ENCODE measurements at regions not wholly inside any gene's neighbourhood (a gene's known extent, or its start where the extent isn't known, plus 50 kb on each side); places are given as distances from the start of the nearest gene placed in this dataset.

DNA sequence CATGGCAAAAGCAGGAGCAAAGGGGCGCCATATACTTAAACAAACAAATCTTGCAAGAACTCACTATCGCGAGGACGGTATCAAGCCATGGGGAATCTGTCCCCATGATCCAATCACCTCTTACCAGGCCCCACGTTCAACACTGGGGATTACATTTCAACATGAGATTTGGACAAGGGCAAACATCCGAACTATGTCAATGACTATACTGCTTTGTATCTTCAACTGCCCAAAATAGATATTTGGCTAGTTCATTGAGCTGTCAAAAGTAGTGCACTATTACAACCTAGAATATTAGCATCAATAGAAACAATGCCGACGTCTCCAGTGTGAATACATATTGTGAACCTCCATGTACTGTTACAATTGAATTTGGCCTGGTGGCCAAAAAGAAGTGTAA is 760.4 kb downstream of the MCTP2 start:
- TF ChIP-seq, protein P1, sequence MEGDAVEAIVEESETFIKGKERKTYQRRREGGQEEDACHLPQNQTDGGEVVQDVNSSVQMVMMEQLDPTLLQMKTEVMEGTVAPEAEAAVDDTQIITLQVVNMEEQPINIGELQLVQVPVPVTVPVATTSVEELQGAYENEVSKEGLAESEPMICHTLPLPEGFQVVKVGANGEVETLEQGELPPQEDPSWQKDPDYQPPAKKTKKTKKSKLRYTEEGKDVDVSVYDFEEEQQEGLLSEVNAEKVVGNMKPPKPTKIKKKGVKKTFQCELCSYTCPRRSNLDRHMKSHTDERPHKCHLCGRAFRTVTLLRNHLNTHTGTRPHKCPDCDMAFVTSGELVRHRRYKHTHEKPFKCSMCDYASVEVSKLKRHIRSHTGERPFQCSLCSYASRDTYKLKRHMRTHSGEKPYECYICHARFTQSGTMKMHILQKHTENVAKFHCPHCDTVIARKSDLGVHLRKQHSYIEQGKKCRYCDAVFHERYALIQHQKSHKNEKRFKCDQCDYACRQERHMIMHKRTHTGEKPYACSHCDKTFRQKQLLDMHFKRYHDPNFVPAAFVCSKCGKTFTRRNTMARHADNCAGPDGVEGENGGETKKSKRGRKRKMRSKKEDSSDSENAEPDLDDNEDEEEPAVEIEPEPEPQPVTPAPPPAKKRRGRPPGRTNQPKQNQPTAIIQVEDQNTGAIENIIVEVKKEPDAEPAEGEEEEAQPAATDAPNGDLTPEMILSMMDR (IDR thresholded peaks at IDR 0.05), result no peak
- no peak for TF ChIP-seq POLR2A (IDR thresholded peaks at IDR 0.05)
- TF ChIP-seq POLR2AphosphoS5 (IDR thresholded peaks at IDR 0.05), result no peak
- TF ChIP-seq EP300 (IDR thresholded peaks at IDR 0.05), result no peak

Data from suprapubic skin (tissue), 4 donors.